DND-41 (cell line): ENCODE measurements at regions not wholly inside any gene's neighbourhood (a gene's known extent, or its start where the extent isn't known, plus 50 kb on each side); places are given as distances from the start of the nearest gene placed in this dataset.

Experiments used
- ATAC-seq: fragments of 200-7000 bp; cut with Tn5 transposase; 3 replicates; pipeline ENCODE4 v1.9.1; 2021; ENCODE audit warnings: low read depth; ENCODE audit not compliant: insufficient read depth
- DNase-seq: peaks from one replicate; pipeline ENCODE4 v3.0.0-alpha.2; 2020
- H2AFZ ChIP-seq: 2 replicates; pipeline ENCODE4 v1.6.0; 2012; ENCODE audit warnings: low read depth, low read length
- H3K27ac ChIP-seq: 2 replicates; pipeline ENCODE4 v1.5.1; 2012; ENCODE audit warnings: low read length, inconsistent platforms
- H3K27me3 ChIP-seq: fragments of 200-600 bp; sonication (generic); 2 replicates; pipeline ENCODE4 v1.6.0; 2012; ENCODE audit warnings: low read length, mild to moderate bottlenecking, inconsistent platforms; ENCODE audit not compliant: insufficient read depth, poor library complexity
- H3K36me3 ChIP-seq: 2 replicates; pipeline ENCODE4 v1.5.1; 2012; ENCODE audit warnings: low read length, inconsistent platforms; ENCODE audit not compliant: insufficient read depth
- H3K4me1 ChIP-seq: 2 replicates; pipeline ENCODE4 v1.5.1; 2012; ENCODE audit warnings: mild to moderate bottlenecking, low read length; ENCODE audit not compliant: insufficient read depth
- H3K4me2 ChIP-seq: 2 replicates; pipeline ENCODE4 v1.6.0; 2012; ENCODE audit warnings: mild to moderate bottlenecking, moderate library complexity, low read length, inconsistent platforms; ENCODE audit not compliant: insufficient read depth
- H3K4me3 ChIP-seq, 2 experiments: fragments of 200-600 bp in 1 of 2; shearing (Covaris generic) in 1 of 2; 2 replicates each; pipeline ENCODE4 v1.5.1; 2012 to 2016; ENCODE audit warnings: inconsistent platforms in 2 of 2, low read length in 2 of 2, mild to moderate bottlenecking in 2 of 2, low read depth in 1 of 2, moderate library complexity in 1 of 2
- H3K79me2 ChIP-seq: 2 replicates; pipeline ENCODE4 v1.6.0; 2012; ENCODE audit warnings: low read length, inconsistent platforms; ENCODE audit not compliant: insufficient read depth
- H3K9ac ChIP-seq: 2 replicates; pipeline ENCODE4 v1.6.0; 2012; ENCODE audit warnings: low read depth, mild to moderate bottlenecking, inconsistent platforms, low read length, moderate library complexity
- H3K9me3 ChIP-seq: 2 replicates; pipeline ENCODE4 v1.5.1; 2012; ENCODE audit warnings: low read length, moderate library complexity, mild to moderate bottlenecking, inconsistent platforms; ENCODE audit not compliant: insufficient read depth, severe bottlenecking
- H4K20me1 ChIP-seq: 2 replicates; pipeline ENCODE4 v1.6.0; 2012; ENCODE audit warnings: low read length; ENCODE audit not compliant: insufficient read depth
- EZH2 ChIP-seq: IDR thresholded peaks from 3 replicates; pipeline ENCODE4 v1.6.1; 2012; ENCODE audit warnings: borderline replicate concordance, low read depth, mild to moderate bottlenecking, moderate library complexity, low read length, inconsistent platforms; ENCODE audit not compliant: severe bottlenecking
- TF ChIP-seq, protein P1 (sequence below): IDR thresholded peaks from 2 replicates; pipeline ENCODE4 v1.5.1; 2012; ENCODE audit warnings: borderline replicate concordance, low read length, moderate library complexity, mild to moderate bottlenecking; ENCODE audit not compliant: poor library complexity, severe bottlenecking; ENCODE audit errors: extremely low read depth

DNA sequence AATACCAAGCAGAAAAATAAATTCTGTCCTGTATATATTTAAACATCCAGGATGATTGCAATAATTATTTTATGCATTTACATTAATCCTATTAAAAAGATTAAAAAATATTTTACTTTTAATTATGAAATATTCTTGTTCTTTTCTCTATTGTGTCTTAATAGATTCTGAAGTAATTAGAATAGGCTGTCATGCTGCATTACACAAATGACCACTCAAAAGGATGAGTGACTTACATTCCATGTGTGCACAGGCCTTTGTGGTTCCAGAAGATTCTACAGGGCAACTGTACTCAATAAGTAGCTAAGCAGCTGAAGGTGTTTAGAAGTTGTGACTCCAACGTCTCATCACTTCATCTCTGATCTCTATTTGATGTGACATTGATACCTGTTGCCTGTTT is 745.9 kb upstream of the CCDC179 start:
- no peaks in the 10 kb centered on the region for H3K36me3 ChIP-seq
- TF ChIP-seq, protein P1, sequence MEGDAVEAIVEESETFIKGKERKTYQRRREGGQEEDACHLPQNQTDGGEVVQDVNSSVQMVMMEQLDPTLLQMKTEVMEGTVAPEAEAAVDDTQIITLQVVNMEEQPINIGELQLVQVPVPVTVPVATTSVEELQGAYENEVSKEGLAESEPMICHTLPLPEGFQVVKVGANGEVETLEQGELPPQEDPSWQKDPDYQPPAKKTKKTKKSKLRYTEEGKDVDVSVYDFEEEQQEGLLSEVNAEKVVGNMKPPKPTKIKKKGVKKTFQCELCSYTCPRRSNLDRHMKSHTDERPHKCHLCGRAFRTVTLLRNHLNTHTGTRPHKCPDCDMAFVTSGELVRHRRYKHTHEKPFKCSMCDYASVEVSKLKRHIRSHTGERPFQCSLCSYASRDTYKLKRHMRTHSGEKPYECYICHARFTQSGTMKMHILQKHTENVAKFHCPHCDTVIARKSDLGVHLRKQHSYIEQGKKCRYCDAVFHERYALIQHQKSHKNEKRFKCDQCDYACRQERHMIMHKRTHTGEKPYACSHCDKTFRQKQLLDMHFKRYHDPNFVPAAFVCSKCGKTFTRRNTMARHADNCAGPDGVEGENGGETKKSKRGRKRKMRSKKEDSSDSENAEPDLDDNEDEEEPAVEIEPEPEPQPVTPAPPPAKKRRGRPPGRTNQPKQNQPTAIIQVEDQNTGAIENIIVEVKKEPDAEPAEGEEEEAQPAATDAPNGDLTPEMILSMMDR = no peak
- no peak for TF ChIP-seq EZH2
- no peaks in the 10 kb centered on the region for H3K79me2 ChIP-seq
- H3K4me2 ChIP-seq = no peak overlapping the region
- ATAC-seq (no peak), DNase-seq (no peak)
- H3K9me3 ChIP-seq = no peaks in the 10 kb centered on the region
- H3K27me3 ChIP-seq = no peaks in the 10 kb centered on the region
- H3K4me1 ChIP-seq = no peaks in the 10 kb centered on the region
- no peaks in the 10 kb centered on the region for H4K20me1 ChIP-seq
- peak overlapping the region; percentile 1 for H2AFZ ChIP-seq
- no peak overlapping the region for H3K27ac ChIP-seq
- H3K9ac ChIP-seq = no peak overlapping the region
- no peak overlapping the region for H3K4me3 ChIP-seq

DNA sequence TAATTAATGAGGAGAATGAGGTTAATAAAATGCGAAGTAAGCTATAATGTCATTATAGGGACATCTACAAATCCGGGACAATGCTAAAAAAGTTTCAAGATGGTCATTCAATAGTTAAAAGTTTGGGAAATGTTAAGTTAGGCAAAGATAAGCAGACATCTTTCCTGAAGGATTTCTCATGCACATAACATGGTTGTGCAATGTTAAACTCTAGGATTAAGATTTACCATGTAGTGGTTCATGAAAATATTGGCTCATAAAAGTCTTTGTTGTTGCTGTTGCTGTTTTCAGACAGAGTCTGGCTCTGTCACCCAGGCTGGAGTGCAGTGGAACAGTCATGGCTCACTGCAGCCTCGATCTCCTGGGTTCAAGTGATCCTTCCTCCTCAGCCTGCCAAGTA is 751.5 kb upstream of the CCDC179 start:
- DNase-seq (no peak), ATAC-seq (no peak)
- Histone ChIP-seq H3K79me2 (no peaks in the 10 kb centered on the region), H3K36me3 (no peaks in the 10 kb centered on the region), H3K4me2 (no peak overlapping the region), H4K20me1 (no peaks in the 10 kb centered on the region), H3K9ac (no peak overlapping the region), H3K4me3 (no peak overlapping the region), H2AFZ (no peak overlapping the region), H3K27me3 (no peaks in the 10 kb centered on the region), H3K4me1 (no peaks in the 10 kb centered on the region), H3K27ac (no peak overlapping the region), H3K9me3 (no peaks in the 10 kb centered on the region)
- TF ChIP-seq EZH2 = no peak
- TF ChIP-seq, protein P1 = no peak

DNA sequence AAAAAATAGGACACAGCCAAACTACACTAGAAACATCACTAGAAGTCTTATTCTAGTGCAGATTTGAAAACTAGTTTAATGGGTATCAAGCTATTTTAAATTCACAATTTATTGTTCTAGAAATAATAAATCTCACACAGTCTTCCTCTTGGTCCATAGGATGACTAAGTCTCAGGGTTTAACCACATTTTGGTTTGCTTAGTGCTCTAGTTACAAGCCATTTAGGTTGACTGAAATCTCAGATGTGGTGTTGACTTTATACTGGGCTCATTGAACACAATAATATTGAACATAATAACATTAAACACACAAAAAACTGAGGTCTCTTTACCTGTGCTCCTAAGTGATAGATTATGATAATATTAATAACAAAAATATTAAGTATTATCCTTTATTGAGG is 760.3 kb upstream of the CCDC179 start:
- Histone ChIP-seq H2AFZ (no peak overlapping the region), H3K36me3 (no peaks in the 10 kb centered on the region), H3K4me1 (peaks cover under 1% of the 10 kb centered on the region; the same call in 1 of the 2 replicates), H3K79me2 (no peaks in the 10 kb centered on the region), H3K4me2 (no peak overlapping the region), H3K27me3 (no peaks in the 10 kb centered on the region), H3K4me3 (no peak overlapping the region), H3K9me3 (no peaks in the 10 kb centered on the region), H3K27ac (no peak overlapping the region), H3K9ac (no peak overlapping the region), H4K20me1 (no peaks in the 10 kb centered on the region)
- DNase-seq (no peak), ATAC-seq (no peak)
- TF ChIP-seq, protein P1 = no peak
- no peak for TF ChIP-seq EZH2

DNA sequence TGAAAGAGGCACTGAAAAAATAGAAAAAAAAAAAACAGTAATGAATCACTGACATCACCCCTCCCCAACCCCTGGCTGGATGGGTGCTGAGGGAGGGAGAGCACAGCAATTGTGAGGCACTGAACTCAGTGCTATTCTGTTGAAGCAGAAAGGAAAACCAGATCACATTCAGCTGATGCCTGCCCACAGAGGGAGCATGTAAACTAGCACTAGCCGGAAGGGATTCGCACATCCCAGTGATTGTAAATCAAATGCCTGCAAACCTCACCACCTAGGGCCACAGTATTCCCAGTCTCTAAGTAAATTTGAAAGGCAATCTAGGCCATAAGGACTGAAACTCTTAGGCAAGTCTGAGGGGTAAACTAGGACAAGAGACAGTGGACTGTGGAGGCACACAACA is 772.0 kb upstream of the CCDC179 start:
- no peak for ATAC-seq
- Histone ChIP-seq H3K36me3 (no peaks in the 10 kb centered on the region), H3K27ac (no peak overlapping the region), H4K20me1 (no peaks in the 10 kb centered on the region), H3K79me2 (no peaks in the 10 kb centered on the region), H3K9ac (no peak overlapping the region), H3K27me3 (no peaks in the 10 kb centered on the region), H3K4me3 (no peak overlapping the region), H3K4me2 (no peak overlapping the region), H3K4me1 (0 out of 2 replicates have a peak, but pooled peaks cover 3% of the 10 kb centered on the region), H2AFZ (no peak overlapping the region), H3K9me3 (peaks cover 6% of the 10 kb centered on the region)
- DNase-seq = no peak
- TF ChIP-seq, protein P1 = no peak
- no peak for TF ChIP-seq EZH2
